HepG2 (cell line): ENCODE measurements at regions not wholly inside any gene's neighbourhood (a gene's known extent, or its start where the extent isn't known, plus 50 kb on each side); places are given as distances from the start of the nearest gene placed in this dataset.

Source experiments
- CTCF ChIP-seq: sonication (generic); formaldehyde crosslinking; IDR thresholded peaks from 2 replicates; pipeline ENCODE4 v1.5.0; 2020; ENCODE audit warnings: mild to moderate bottlenecking, missing genetic modification reagents, moderate library complexity
- HNF4G ChIP-seq, 2 experiments: sonication (generic) in 1 of 2; formaldehyde crosslinking in 1 of 2; IDR thresholded peaks; 2 replicates each; pipeline versions ENCODE4 v1.4.0 to v1.6.1; 2011 to 2020; ENCODE audit warnings: borderline replicate concordance in 2 of 2, low read depth in 2 of 2, mild to moderate bottlenecking in 2 of 2, low read length in 1 of 2, missing genetic modification reagents in 1 of 2, moderate library complexity in 1 of 2
- PHB2 ChIP-seq: fragments of 450-650 bp; IDR thresholded peaks from 2 replicates; pipeline ENCODE4 v1.6.1; 2018; ENCODE audit not compliant: partially characterized antibody
- REST ChIP-seq, 2 experiments: IDR thresholded peaks; 2 replicates each; pipeline ENCODE4 v1.6.1; 2011 to 2012; ENCODE audit warnings: low read length in 2 of 2, borderline replicate concordance in 1 of 2, low read depth in 1 of 2, mild to moderate bottlenecking in 1 of 2, moderate library complexity in 1 of 2
- ZNF646 ChIP-seq: sonication (generic); formaldehyde crosslinking; IDR thresholded peaks from 2 replicates; pipeline ENCODE4 v1.9.0; 2021; ENCODE audit warnings: mild to moderate bottlenecking, missing genetic modification reagents
- ZNF83 ChIP-seq: sonication (generic); formaldehyde crosslinking; IDR thresholded peaks from 2 replicates; pipeline ENCODE4 v1.4.0; 2020; ENCODE audit warnings: missing genetic modification reagents, mild to moderate bottlenecking, borderline replicate concordance

- TF ChIP-seq ZNF646 (CRISPR knock-in tag) = no peak
- TF ChIP-seq HNF4G (IDR thresholded peaks at IDR 0.05; ENCODE audit: borderline replicate concordance, low read depth, low read length) = no peak
- TF ChIP-seq HNF4G (CRISPR knock-in tag; IDR thresholded peaks at IDR 0.05; ENCODE audit: borderline replicate concordance, low read depth) = no peak
- TF ChIP-seq PHB2 = no peak
- TF ChIP-seq ZNF83 (CRISPR knock-in tag) = no peak
- no peak for TF ChIP-seq CTCF (CRISPR knock-in tag)
- no peak for TF ChIP-seq REST (IDR thresholded peaks at IDR 0.05; ENCODE audit: borderline replicate concordance in 1 of 2, low read depth in 1 of 2, low read length in 2 of 2)
Observed at GRCh38 chr7:94236960-94237359, 157.7 kb upstream of the COL1A2 start.
